H1 (cell line): ENCODE measurements at regions not wholly inside any gene's neighbourhood (a gene's known extent, or its start where the extent isn't known, plus 50 kb on each side); places are given as distances from the start of the nearest gene placed in this dataset.

Experiments used
- CHD2 ChIP-seq: IDR thresholded peaks from 2 replicates; pipeline ENCODE4 v1.6.1; 2012; ENCODE audit warnings: low read length, improper control_type of control experiment
- NRF1 ChIP-seq: IDR thresholded peaks from 2 replicates; pipeline ENCODE4 v1.6.1; 2011; ENCODE audit warnings: mild to moderate bottlenecking, low read depth, low read length, improper control_type of control experiment
- PHF8 ChIP-seq: fragments of 200-600 bp; sonication (generic); conservative IDR thresholded peaks from 2 replicates; pipeline ENCODE4 v1.7.1; 2012; ENCODE audit warnings: low read depth, mild to moderate bottlenecking, inconsistent platforms, low read length, moderate library complexity
- POLR2A ChIP-seq, 2 experiments: IDR thresholded peaks; 1 replicate in 1 of 2; 2 replicates in 1 of 2; pipeline ENCODE4 v1.6.1; 2011; ENCODE audit warnings: low read depth in 2 of 2, low read length in 2 of 2, mild to moderate bottlenecking in 2 of 2; ENCODE audit errors: control extremely low read depth in 1 of 2
- TAF1 ChIP-seq: IDR thresholded peaks from 2 replicates; pipeline ENCODE4 v1.6.1; 2011; ENCODE audit warnings: mild to moderate bottlenecking, low read depth, low read length
- TF ChIP-seq, protein P1 (sequence below): IDR thresholded peaks from 2 replicates; pipeline ENCODE4 v1.6.1; 2011; ENCODE audit warnings: low read length, improper control_type of control experiment
- TF ChIP-seq, protein P2 (sequence below): IDR thresholded peaks from 2 replicates; pipeline ENCODE4 v1.6.1; 2012; ENCODE audit warnings: inconsistent platforms

DNA sequence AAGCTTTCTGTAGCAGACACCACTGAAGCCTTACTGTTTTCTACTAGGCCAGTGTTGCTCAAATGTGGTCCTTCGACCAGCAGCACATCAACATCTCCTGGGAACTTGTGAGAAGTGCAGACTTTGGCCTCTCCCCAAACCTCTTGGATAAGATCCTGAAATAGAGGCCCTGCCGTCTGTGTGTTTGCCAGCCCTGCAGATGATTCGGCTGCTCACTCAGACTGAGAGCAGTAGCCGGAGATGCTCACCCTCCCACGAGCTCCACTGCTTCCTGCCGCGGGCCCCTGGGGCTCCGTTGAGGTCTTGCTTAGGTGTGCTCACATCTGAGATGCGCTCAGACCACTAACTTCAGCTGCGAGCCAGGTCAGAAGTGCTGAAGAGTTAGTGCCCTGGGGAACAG lies 129.5 kb upstream of the SSTR4 start (continued):
- TF ChIP-seq CHD2 = no peak
- no peak for TF ChIP-seq POLR2A (IDR thresholded peaks at IDR 0.05; ENCODE audit: control extremely low read depth in 1 of 2, low read depth in 2 of 2, low read length in 2 of 2)
- TF ChIP-seq, protein P1, sequence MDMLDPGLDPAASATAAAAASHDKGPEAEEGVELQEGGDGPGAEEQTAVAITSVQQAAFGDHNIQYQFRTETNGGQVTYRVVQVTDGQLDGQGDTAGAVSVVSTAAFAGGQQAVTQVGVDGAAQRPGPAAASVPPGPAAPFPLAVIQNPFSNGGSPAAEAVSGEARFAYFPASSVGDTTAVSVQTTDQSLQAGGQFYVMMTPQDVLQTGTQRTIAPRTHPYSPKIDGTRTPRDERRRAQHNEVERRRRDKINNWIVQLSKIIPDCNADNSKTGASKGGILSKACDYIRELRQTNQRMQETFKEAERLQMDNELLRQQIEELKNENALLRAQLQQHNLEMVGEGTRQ = no peak
- TF ChIP-seq NRF1 = no peak
- TF ChIP-seq PHF8 = no peak
- TF ChIP-seq, protein P2, sequence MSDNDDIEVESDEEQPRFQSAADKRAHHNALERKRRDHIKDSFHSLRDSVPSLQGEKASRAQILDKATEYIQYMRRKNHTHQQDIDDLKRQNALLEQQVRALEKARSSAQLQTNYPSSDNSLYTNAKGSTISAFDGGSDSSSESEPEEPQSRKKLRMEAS = no peak
- TF ChIP-seq TAF1 = no peak
